CD14-positive monocyte (primary cell): ENCODE measurements at regions not wholly inside any gene's neighbourhood (a gene's known extent, or its start where the extent isn't known, plus 50 kb on each side); places are given as distances from the start of the nearest gene placed in this dataset.

Experiments
- DNase-seq, 3 donors: peaks; one replicate each; pipeline ENCODE4 v3.0.0-alpha.2; 2011 to 2022
- H2AFZ ChIP-seq: 2 replicates; pipeline ENCODE4 v1.6.0; 2012; ENCODE audit warnings: mild to moderate bottlenecking, low read depth, low read length, inconsistent platforms; ENCODE audit not compliant: insufficient read depth, poor library complexity, severe bottlenecking
- H3K27ac ChIP-seq, 2 donors: 1 replicate in 1 of 2; 2 replicates in 1 of 2; pipeline ENCODE4 v1.5.1; 2012 to 2013; ENCODE audit warnings: low read length in 2 of 2, control low read depth in 1 of 2, inconsistent platforms in 1 of 2, low read depth in 1 of 2, mild to moderate bottlenecking in 1 of 2
- H3K27me3 ChIP-seq, 2 donors: one replicate each; pipeline versions ENCODE4 v1.6.0 to v1.6.1; 2011 to 2013; ENCODE audit warnings: low read length in 2 of 2; ENCODE audit not compliant: control insufficient read depth in 2 of 2, insufficient read depth in 2 of 2
- H3K36me3 ChIP-seq, 2 donors: replicated peaks in 1 of 2; 1 replicate in 1 of 2; 2 replicates in 1 of 2; pipeline versions ENCODE4 v1.5.1 to v1.6.1; 2012 to 2013; ENCODE audit warnings: low read length in 2 of 2, control low read depth in 1 of 2, inconsistent platforms in 1 of 2, mild to moderate bottlenecking in 1 of 2; ENCODE audit not compliant: insufficient read depth in 2 of 2, control insufficient read depth in 1 of 2
- H3K4me1 ChIP-seq, 2 donors: 1 replicate in 1 of 2; 2 replicates in 1 of 2; pipeline versions ENCODE4 v1.5.1 to v1.6.1; 2012 to 2013; ENCODE audit warnings: low read length in 2 of 2, control low read depth in 1 of 2, inconsistent platforms in 1 of 2, mild to moderate bottlenecking in 1 of 2, moderate library complexity in 1 of 2; ENCODE audit not compliant: insufficient read depth in 2 of 2, control insufficient read depth in 1 of 2
- H3K4me2 ChIP-seq: replicated peaks from 2 replicates; pipeline ENCODE3; 2012; ENCODE audit warnings: low read length, moderate library complexity, mild to moderate bottlenecking; ENCODE audit not compliant: poor library complexity, severe bottlenecking; ENCODE audit errors: extremely low read depth
- H3K4me3 ChIP-seq, 3 experiments: fragments of 200-600 bp in 1 of 3; sonication (generic) in 1 of 3; replicated peaks in 1 of 3; 1 replicate in 2 of 3; 2 replicates in 1 of 3; pipeline ENCODE4 v1.5.1; 2011 to 2013; ENCODE audit warnings: low read length in 3 of 3, mild to moderate bottlenecking in 3 of 3, control low read depth in 2 of 3, low read depth in 2 of 3, inconsistent platforms in 1 of 3, moderate library complexity in 1 of 3
- H3K79me2 ChIP-seq: 2 replicates; pipeline ENCODE4 v1.6.0; 2012; ENCODE audit warnings: mild to moderate bottlenecking, control low read depth, inconsistent platforms, low read length, moderate library complexity; ENCODE audit not compliant: insufficient read depth
- H3K9ac ChIP-seq: 2 replicates; pipeline ENCODE4 v1.6.0; 2017; ENCODE audit warnings: low read length, mild to moderate bottlenecking; ENCODE audit not compliant: insufficient read depth, poor library complexity, severe bottlenecking
- H3K9me3 ChIP-seq, 2 donors: replicated peaks in 1 of 2; 1 replicate in 1 of 2; 2 replicates in 1 of 2; pipeline versions ENCODE4 v1.5.1 to v1.6.1; 2012 to 2013; ENCODE audit warnings: low read length in 2 of 2, control low read depth in 1 of 2; ENCODE audit not compliant: control insufficient read depth in 1 of 2, insufficient read depth in 1 of 2
- H4K20me1 ChIP-seq: 2 replicates; pipeline ENCODE4 v1.6.0; 2012; ENCODE audit warnings: mild to moderate bottlenecking, low read length, control low read depth, moderate library complexity; ENCODE audit not compliant: insufficient read depth
- H3K27ac Mint-ChIP-seq, 7 donors: one replicate each; pipeline ENCODE4 v1.8.0; 2020; ENCODE audit warnings: mild to moderate bottlenecking in 7 of 7, mixed read lengths in 7 of 7, moderate library complexity in 6 of 7, inconsistent platforms in 2 of 7
- H3K27me3 Mint-ChIP-seq, 3 donors: one replicate each; pipeline ENCODE4 v1.8.0; 2021 to 2022; ENCODE audit warnings: low read depth in 3 of 3, mild to moderate bottlenecking in 3 of 3, mixed read lengths in 3 of 3, moderate library complexity in 3 of 3, inconsistent platforms in 1 of 3
- H3K36me3 Mint-ChIP-seq, 2 donors: one replicate each; pipeline ENCODE4 v1.8.0; 2020; ENCODE audit warnings: mixed read lengths in 2 of 2, inconsistent platforms in 1 of 2, mild to moderate bottlenecking in 1 of 2
- H3K4me1 Mint-ChIP-seq: one replicate; pipeline ENCODE4 v1.8.0; 2020; ENCODE audit warnings: mild to moderate bottlenecking, mixed read lengths
- H3K4me3 Mint-ChIP-seq, 2 donors: one replicate each; pipeline ENCODE4 v1.8.0; 2020; ENCODE audit warnings: mild to moderate bottlenecking in 2 of 2, mixed read lengths in 2 of 2, moderate library complexity in 1 of 2
- H3K9me3 Mint-ChIP-seq, 7 donors: one replicate each; pipeline ENCODE4 v1.8.0; 2020 to 2022; ENCODE audit warnings: mixed read lengths in 7 of 7, mild to moderate bottlenecking in 6 of 7, moderate library complexity in 6 of 7, inconsistent platforms in 2 of 7
- CTCF ChIP-seq: fragments of 200-600 bp; IDR thresholded peaks from one replicate; pipeline ENCODE4 v1.8.0; 2022; ENCODE audit warnings: antibody characterized with exemption, mild to moderate bottlenecking
- WGBS: methylation state at CpG from one replicate; pipeline ENCODE4 v1.1.5; 2013; ENCODE audit warnings: missing lambda C conversion rate; ENCODE audit not compliant: insufficient coverage; 5-methylcytosine and 5-hydroxymethylcytosine counted together
- intact Hi-C, 2 donors: fragments of 100-400 bp; cut with micrococcal nuclease; formaldehyde crosslinking; loops; one replicate each; pipeline versions ENCODE4 v1.15.0 to v1.15.1; 2023

- Histone ChIP-seq H3K4me1 (no peaks in the 10 kb centered on the region), H3K9me3 (peaks cover 0 to 4% of the 10 kb centered on the region in 2 donors), H2AFZ (no peak overlapping the region), H3K27ac (no peak overlapping the region), H3K4me3 (no peak overlapping the region), H3K4me2 (no peak overlapping the region), H3K36me3 (no peaks in the 10 kb centered on the region), H3K27me3 (no peaks in the 10 kb centered on the region), H4K20me1 (no peaks in the 10 kb centered on the region), H3K79me2 (no peaks in the 10 kb centered on the region), H3K9ac (no peak overlapping the region)
- H3K27ac Mint-ChIP-seq: no peak overlapping the region
- 84% methylated on average over 4 of the region's 4 CpGs for WGBS
- peaks cover 0 to 11% (median 6%) of the 10 kb centered on the region in 7 donors for H3K9me3 Mint-ChIP-seq
- H3K4me1 Mint-ChIP-seq: no peaks in the 10 kb centered on the region
- no peak for DNase-seq
- H3K27me3 Mint-ChIP-seq: no peaks in the 10 kb centered on the region
- no peak for TF ChIP-seq CTCF
- intact Hi-C loops: no loop called here
- no peak overlapping the region for H3K4me3 Mint-ChIP-seq
- no peaks in the 10 kb centered on the region for H3K36me3 Mint-ChIP-seq
Observed at GRCh38 chr13:105929505-105929904, 606.0 kb downstream of the EFNB2 start.

DNA sequence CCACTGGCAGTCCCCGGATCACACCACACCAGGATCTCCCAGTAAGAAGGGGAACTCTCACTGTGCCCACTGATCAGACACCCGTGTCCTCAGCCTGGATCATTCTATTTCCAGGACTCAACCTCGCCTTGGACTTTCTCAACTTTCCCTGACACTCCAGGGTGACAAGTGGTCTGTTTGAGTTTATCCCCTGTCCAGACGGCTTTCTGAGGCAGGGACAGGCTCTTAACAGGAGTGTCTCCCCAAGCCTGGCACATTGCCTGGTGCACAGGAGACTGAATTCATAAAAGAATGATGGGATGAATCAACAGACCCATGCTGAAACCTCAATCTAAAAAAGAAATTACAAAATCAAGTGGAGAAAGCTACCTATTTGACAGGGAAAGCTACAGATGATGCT is 606.6 kb downstream of the EFNB2 start:
- H3K4me3 ChIP-seq: no peak overlapping the region
- H3K4me2 ChIP-seq: no peak overlapping the region
- intact Hi-C loops: no loop called here
- no peaks in the 10 kb centered on the region for H3K27me3 ChIP-seq
- peaks cover 0 to 11% (median 6%) of the 10 kb centered on the region in 7 donors for H3K9me3 Mint-ChIP-seq
- WGBS: 92% methylated on average over 3 of the region's 4 CpGs
- no peaks in the 10 kb centered on the region for H3K4me1 ChIP-seq
- H3K9ac ChIP-seq: no peak overlapping the region
- H3K27ac Mint-ChIP-seq: no peak overlapping the region
- H3K4me1 Mint-ChIP-seq: no peaks in the 10 kb centered on the region
- no peaks in the 10 kb centered on the region for H3K79me2 ChIP-seq
- H3K9me3 ChIP-seq: peaks cover 0 to 4% of the 10 kb centered on the region in 2 donors
- no peak for DNase-seq
- H2AFZ ChIP-seq: no peak overlapping the region
- no peaks in the 10 kb centered on the region for H3K36me3 Mint-ChIP-seq
- H3K27me3 Mint-ChIP-seq: no peaks in the 10 kb centered on the region
- no peak overlapping the region for H3K27ac ChIP-seq
- no peak for TF ChIP-seq CTCF
- H3K4me3 Mint-ChIP-seq: no peak overlapping the region
- no peaks in the 10 kb centered on the region for H3K36me3 ChIP-seq
- H4K20me1 ChIP-seq: no peaks in the 10 kb centered on the region
